ENCODE measurements at regions not wholly inside any gene's neighbourhood (a gene's known extent, or its start where the extent isn't known, plus 50 kb on each side); places are given as distances from the start of the nearest gene placed in this dataset.

DNA sequence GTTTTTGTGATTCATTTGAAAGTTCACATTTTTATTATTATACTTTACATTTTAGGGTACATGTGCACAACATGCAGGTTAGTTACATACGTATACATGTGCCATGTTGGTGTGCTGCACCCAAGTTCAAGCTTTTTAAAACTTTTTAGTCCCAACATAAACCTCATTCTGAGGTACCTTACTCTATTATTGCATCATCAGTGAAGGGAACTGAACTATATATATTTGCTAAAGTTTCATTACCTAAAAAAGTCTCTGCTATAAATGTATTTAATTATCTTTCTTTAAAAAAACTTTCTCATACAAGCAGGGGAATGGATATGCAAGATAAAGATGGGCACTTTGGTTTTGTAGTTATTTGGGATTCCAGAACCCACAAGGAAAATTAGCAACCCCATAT lies 931.4 kb upstream of the ADGRL2 start:
- TF ChIP-seq, protein P1, sequence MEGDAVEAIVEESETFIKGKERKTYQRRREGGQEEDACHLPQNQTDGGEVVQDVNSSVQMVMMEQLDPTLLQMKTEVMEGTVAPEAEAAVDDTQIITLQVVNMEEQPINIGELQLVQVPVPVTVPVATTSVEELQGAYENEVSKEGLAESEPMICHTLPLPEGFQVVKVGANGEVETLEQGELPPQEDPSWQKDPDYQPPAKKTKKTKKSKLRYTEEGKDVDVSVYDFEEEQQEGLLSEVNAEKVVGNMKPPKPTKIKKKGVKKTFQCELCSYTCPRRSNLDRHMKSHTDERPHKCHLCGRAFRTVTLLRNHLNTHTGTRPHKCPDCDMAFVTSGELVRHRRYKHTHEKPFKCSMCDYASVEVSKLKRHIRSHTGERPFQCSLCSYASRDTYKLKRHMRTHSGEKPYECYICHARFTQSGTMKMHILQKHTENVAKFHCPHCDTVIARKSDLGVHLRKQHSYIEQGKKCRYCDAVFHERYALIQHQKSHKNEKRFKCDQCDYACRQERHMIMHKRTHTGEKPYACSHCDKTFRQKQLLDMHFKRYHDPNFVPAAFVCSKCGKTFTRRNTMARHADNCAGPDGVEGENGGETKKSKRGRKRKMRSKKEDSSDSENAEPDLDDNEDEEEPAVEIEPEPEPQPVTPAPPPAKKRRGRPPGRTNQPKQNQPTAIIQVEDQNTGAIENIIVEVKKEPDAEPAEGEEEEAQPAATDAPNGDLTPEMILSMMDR (IDR thresholded peaks at IDR 0.05 in 8 of 11, conservative IDR thresholded peaks at IDR 0.05 in 3 of 11): no peak
- TF ChIP-seq POLR2AphosphoS5 (IDR thresholded peaks at IDR 0.05) (no peak), POLR2A (IDR thresholded peaks at IDR 0.05) (no peak)
